ENCODE measurements at regions not wholly inside any gene's neighbourhood (a gene's known extent, or its start where the extent isn't known, plus 50 kb on each side); places are given as distances from the start of the nearest gene placed in this dataset.
"Not testable (repeated sequence)": the region's sequence is repeated elsewhere in the genome, so short reads cannot be mapped to it uniquely, and the experiment has no call there.

DNA sequence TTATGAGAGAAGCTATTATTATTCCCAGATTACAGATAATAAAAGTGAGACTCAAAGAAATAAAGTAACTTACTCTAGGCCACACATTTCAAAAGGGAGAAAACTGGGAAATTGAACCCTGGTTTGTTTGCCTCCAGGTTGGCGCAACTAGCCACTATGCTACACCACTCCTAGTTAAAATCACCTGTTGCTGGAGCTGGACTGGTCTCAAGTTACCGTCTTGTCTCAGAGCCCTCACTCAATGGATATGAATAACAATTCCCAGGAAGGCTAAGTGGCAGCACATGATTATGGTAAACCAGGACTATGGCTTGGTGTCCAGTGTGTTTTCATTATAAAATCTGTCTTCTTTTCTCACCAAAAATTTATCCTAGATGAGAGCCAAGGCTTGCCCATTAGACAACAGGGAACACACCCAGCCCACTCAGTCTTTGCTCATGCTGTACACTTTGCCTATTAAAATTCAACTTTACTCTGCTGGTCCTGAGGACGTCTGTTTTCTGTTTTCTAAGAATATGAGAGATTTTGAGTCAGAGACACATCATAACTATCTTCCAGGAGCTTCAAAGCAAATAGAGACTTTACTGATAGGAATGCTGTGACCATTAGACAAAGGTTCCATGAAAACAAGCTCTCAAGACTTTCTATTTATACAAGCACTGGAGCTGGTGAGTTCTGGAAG lies 58.1 kb downstream of the ADRB2 start:
- WGBS, 2 experiments (ENCODE audit: insufficient coverage in 1 of 2, insufficient read length in 1 of 2) = 87 to 94% methylated on average over 2 to 3 of the region's 3 CpGs
- Mint-ChIP-seq H3K4me1 (peaks cover 6% of the 10 kb centered on the region), H3K9me3 (no peaks in the 10 kb centered on the region), H3K27me3 (ENCODE audit: insufficient read depth) (peaks cover 5% of the 10 kb centered on the region), H3K27ac (no peak overlapping the region), H3K4me3 (no peak overlapping the region), H3K36me3 (ENCODE audit: low read depth) (no peaks in the 10 kb centered on the region)
- Histone ChIP-seq H3K9ac (ENCODE audit: extremely low read depth, low read length, poor library complexity, severe bottlenecking) (no peak overlapping the region), H3K9me3 (ENCODE audit: control insufficient read depth, low read length) (no peaks in the 10 kb centered on the region), H3K27ac (ENCODE audit: low read depth, low read length) (no peak overlapping the region), H3K36me3 (ENCODE audit: control insufficient read depth, insufficient read depth, low read length) (no peaks in the 10 kb centered on the region), H3K27me3 (ENCODE audit: control insufficient read depth, insufficient read depth, low read length, poor library complexity, severe bottlenecking) (no peaks in the 10 kb centered on the region), H3K4me1 (ENCODE audit: control insufficient read depth, insufficient read depth, low read length) (no peaks in the 10 kb centered on the region), H3K4me3 (ENCODE audit: low read length) (no peak overlapping the region)
- TF ChIP-seq, protein P1, sequence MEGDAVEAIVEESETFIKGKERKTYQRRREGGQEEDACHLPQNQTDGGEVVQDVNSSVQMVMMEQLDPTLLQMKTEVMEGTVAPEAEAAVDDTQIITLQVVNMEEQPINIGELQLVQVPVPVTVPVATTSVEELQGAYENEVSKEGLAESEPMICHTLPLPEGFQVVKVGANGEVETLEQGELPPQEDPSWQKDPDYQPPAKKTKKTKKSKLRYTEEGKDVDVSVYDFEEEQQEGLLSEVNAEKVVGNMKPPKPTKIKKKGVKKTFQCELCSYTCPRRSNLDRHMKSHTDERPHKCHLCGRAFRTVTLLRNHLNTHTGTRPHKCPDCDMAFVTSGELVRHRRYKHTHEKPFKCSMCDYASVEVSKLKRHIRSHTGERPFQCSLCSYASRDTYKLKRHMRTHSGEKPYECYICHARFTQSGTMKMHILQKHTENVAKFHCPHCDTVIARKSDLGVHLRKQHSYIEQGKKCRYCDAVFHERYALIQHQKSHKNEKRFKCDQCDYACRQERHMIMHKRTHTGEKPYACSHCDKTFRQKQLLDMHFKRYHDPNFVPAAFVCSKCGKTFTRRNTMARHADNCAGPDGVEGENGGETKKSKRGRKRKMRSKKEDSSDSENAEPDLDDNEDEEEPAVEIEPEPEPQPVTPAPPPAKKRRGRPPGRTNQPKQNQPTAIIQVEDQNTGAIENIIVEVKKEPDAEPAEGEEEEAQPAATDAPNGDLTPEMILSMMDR (conservative IDR thresholded peaks at IDR 0.05) = no peak
- DNase-seq = no peak

DNA sequence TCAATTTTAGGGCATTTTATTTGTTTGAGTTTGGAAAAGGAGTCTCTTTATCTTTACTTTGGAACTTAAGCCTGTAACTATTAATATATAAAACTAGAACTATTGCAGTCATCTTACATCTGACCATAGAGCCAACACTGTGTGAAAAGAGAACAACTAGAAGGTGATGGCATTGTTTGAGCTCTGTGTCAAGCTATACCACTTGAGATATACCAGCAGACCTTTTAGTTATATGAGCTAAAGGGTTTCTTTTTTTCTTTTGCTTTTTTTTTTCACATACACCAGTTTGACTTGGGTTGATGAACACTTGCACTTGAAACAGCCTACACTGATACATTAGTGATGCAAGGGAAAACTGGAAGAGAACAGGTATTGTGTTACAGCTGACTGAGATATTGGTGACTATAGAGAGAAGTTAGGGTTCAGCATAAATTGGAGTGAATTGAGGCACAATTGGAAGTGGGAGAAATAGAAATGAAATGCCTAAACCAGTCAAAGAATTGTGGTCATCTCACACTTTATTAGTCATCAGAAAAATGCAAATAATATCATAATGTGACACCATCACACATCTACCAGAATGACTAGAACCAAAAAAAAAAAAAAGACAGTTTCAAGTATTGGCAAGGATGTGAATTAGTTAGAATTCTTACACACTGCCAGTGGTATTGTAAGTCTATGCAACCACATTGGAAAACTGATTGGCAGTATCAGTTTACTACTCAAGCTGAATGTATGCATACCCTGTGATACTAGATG lies 60.9 kb downstream of the ADRB2 start:
- Histone ChIP-seq H3K9ac (ENCODE audit: extremely low read depth, low read length, poor library complexity, severe bottlenecking) (no peak overlapping the region), H3K4me3 (ENCODE audit: low read length) (no peak overlapping the region), H3K27me3 (ENCODE audit: control insufficient read depth, insufficient read depth, low read length, poor library complexity, severe bottlenecking) (no peaks in the 10 kb centered on the region), H3K27ac (ENCODE audit: low read depth, low read length) (no peak overlapping the region), H3K36me3 (ENCODE audit: control insufficient read depth, insufficient read depth, low read length) (no peaks in the 10 kb centered on the region), H3K4me1 (ENCODE audit: control insufficient read depth, insufficient read depth, low read length) (no peaks in the 10 kb centered on the region), H3K9me3 (ENCODE audit: control insufficient read depth, low read length) (peaks cover 11% of the 10 kb centered on the region)
- Mint-ChIP-seq H3K27me3 (ENCODE audit: insufficient read depth) (peaks cover 5% of the 10 kb centered on the region), H3K9me3 (peaks cover 12% of the 10 kb centered on the region), H3K4me1 (peaks cover 6% of the 10 kb centered on the region), H3K4me3 (no peak overlapping the region), H3K36me3 (ENCODE audit: low read depth) (no peaks in the 10 kb centered on the region), H3K27ac (no peak overlapping the region)
- no peak for DNase-seq
- TF ChIP-seq, protein P1 (conservative IDR thresholded peaks at IDR 0.05) = no peak

GRCh38 chr5:148889936-148890335 lies 63.5 kb downstream of the ADRB2 start:
- H3K9me3 ChIP-seq (ENCODE audit: control insufficient read depth, low read length) = peaks cover 20% of the 10 kb centered on the region
- not testable (repeated sequence) for H3K4me1 Mint-ChIP-seq; H3K36me3 Mint-ChIP-seq (ENCODE audit: low read depth); H3K27ac ChIP-seq (ENCODE audit: low read depth, low read length); H3K9ac ChIP-seq (ENCODE audit: extremely low read depth, low read length, poor library complexity, severe bottlenecking); DNase-seq; H3K27me3 ChIP-seq (ENCODE audit: control insufficient read depth, insufficient read depth, low read length, poor library complexity, severe bottlenecking); H3K4me1 ChIP-seq (ENCODE audit: control insufficient read depth, insufficient read depth, low read length); H3K27ac Mint-ChIP-seq; H3K4me3 ChIP-seq (ENCODE audit: low read length); H3K36me3 ChIP-seq (ENCODE audit: control insufficient read depth, insufficient read depth, low read length); H3K27me3 Mint-ChIP-seq (ENCODE audit: insufficient read depth); H3K4me3 Mint-ChIP-seq
- peaks cover 26% of the 10 kb centered on the region for H3K9me3 Mint-ChIP-seq
- 73 to 84% methylated on average over 2 to 5 of the region's 5 CpGs for whole genome bisulfite sequencing, 2 experiments (ENCODE audit: insufficient coverage in 1 of 2, insufficient read length in 1 of 2)

- not testable (repeated sequence) for H3K27ac ChIP-seq (ENCODE audit: low read depth, low read length); H3K27me3 ChIP-seq (ENCODE audit: control insufficient read depth, insufficient read depth, low read length, poor library complexity, severe bottlenecking); H3K9ac ChIP-seq (ENCODE audit: extremely low read depth, low read length, poor library complexity, severe bottlenecking); H3K4me3 ChIP-seq (ENCODE audit: low read length); DNase-seq; H3K4me3 Mint-ChIP-seq; H3K36me3 ChIP-seq (ENCODE audit: control insufficient read depth, insufficient read depth, low read length); H3K27ac Mint-ChIP-seq; H3K4me1 ChIP-seq (ENCODE audit: control insufficient read depth, insufficient read depth, low read length); H3K4me1 Mint-ChIP-seq; H3K36me3 Mint-ChIP-seq (ENCODE audit: low read depth); H3K27me3 Mint-ChIP-seq (ENCODE audit: insufficient read depth)
- H3K9me3 ChIP-seq (ENCODE audit: control insufficient read depth, low read length) = peaks cover 13% of the 10 kb centered on the region
- 100% methylated on average over 1 of the region's 1 CpG; no CpG with 5 or more reads in 1 of the 2 experiments for WGBS, 2 experiments (ENCODE audit: insufficient coverage in 1 of 2, insufficient read length in 1 of 2)
- peaks cover 19% of the 10 kb centered on the region for H3K9me3 Mint-ChIP-seq
These were observed 69.0 kb downstream of the ADRB2 start for GRCh38 chr5:148895441-148895840.
